MM.1S (cell line): ENCODE measurements at regions not wholly inside any gene's neighbourhood (a gene's known extent, or its start where the extent isn't known, plus 50 kb on each side); places are given as distances from the start of the nearest gene placed in this dataset.

ENCODE experiments used
- DNase-seq: peaks from one replicate; pipeline ENCODE4 v3.0.0-alpha.2; 2015
- H2AFZ ChIP-seq: fragments of 300-600 bp; sonication (generic); 2 replicates; pipeline ENCODE4 v1.6.0; 2016; ENCODE audit warnings: antibody characterized with exemption, low read length
- H3F3A ChIP-seq: fragments of 300-600 bp; sonication (generic); 2 replicates; pipeline ENCODE4 v1.6.1; 2016; ENCODE audit warnings: mild to moderate bottlenecking, antibody characterized with exemption, low read length, moderate library complexity, mixed read lengths; ENCODE audit not compliant: insufficient read depth
- H3K27ac ChIP-seq: fragments of 300-600 bp; sonication (generic); 2 replicates; pipeline ENCODE4 v1.5.1; 2016; ENCODE audit warnings: mild to moderate bottlenecking, low read length
- H3K27me3 ChIP-seq: fragments of 300-600 bp; sonication (generic); replicated peaks from 2 replicates; pipeline ENCODE4 v1.6.0; 2016; ENCODE audit warnings: low read length; ENCODE audit not compliant: insufficient read depth
- H3K36me3 ChIP-seq: fragments of 300-600 bp; sonication (generic); replicated peaks from 2 replicates; pipeline ENCODE4 v1.6.1; 2016; ENCODE audit warnings: mild to moderate bottlenecking, low read length, mixed read lengths; ENCODE audit not compliant: insufficient read depth
- H3K4me1 ChIP-seq: fragments of 300-600 bp; sonication (generic); 2 replicates; pipeline ENCODE4 v1.6.1; 2016; ENCODE audit warnings: low read length, mixed read lengths
- H3K4me2 ChIP-seq: fragments of 300-600 bp; sonication (generic); 2 replicates; pipeline ENCODE4 v1.6.0; 2016; ENCODE audit warnings: low read depth, low read length
- H3K4me3 ChIP-seq: fragments of 300-600 bp; sonication (generic); 2 replicates; pipeline ENCODE4 v1.5.1; 2016; ENCODE audit warnings: low read length, mixed read lengths
- H3K79me2 ChIP-seq: fragments of 300-600 bp; sonication (generic); 2 replicates; pipeline ENCODE4 v1.6.1; 2016; ENCODE audit warnings: mixed run types, low read length, mixed read lengths
- H3K9ac ChIP-seq: fragments of 300-600 bp; sonication (generic); 2 replicates; pipeline ENCODE4 v1.6.1; 2016; ENCODE audit warnings: low read length, mixed read lengths
- H3K9me2 ChIP-seq: fragments of 300-600 bp; sonication (generic); replicated peaks from 2 replicates; pipeline ENCODE4 v1.6.1; 2016; ENCODE audit warnings: mild to moderate bottlenecking, low read length, mixed read lengths; ENCODE audit not compliant: insufficient read depth
- H3K9me3 ChIP-seq: fragments of 300-600 bp; sonication (generic); replicated peaks from 2 replicates; pipeline ENCODE4 v1.6.1; 2016; ENCODE audit warnings: mild to moderate bottlenecking, low read length, mixed read lengths; ENCODE audit not compliant: insufficient read depth
- H4K20me1 ChIP-seq: fragments of 300-600 bp; sonication (generic); 2 replicates; pipeline ENCODE4 v1.6.1; 2016; ENCODE audit warnings: mild to moderate bottlenecking, low read length, moderate library complexity, mixed read lengths; ENCODE audit not compliant: insufficient read depth
- CTCF ChIP-seq: fragments of 300-600 bp; sonication (generic); IDR thresholded peaks from 2 replicates; pipeline ENCODE4 v1.5.1; 2016; ENCODE audit warnings: antibody characterized with exemption, low read length, mixed read lengths
- EZH2 ChIP-seq: fragments of 300-600 bp; sonication (generic); optimal IDR thresholded peaks from 2 replicates; pipeline ENCODE3; 2017; ENCODE audit warnings: low read depth, mild to moderate bottlenecking, antibody characterized with exemption, low read length, mixed read lengths
- EZH2phosphoT487 ChIP-seq: fragments of 300-600 bp; sonication (generic); IDR thresholded peaks from 2 replicates; pipeline ENCODE4 v1.6.1; 2018; ENCODE audit warnings: antibody characterized with exemption, low read length

GRCh38 chr2:19214682-19215391 lies 143.6 kb downstream of the OSR1 start:
- Histone ChIP-seq H3K27ac (no peak overlapping the region), H3K9ac (no peak overlapping the region), H3K4me3 (no peak overlapping the region), H2AFZ (no peak overlapping the region), H3K79me2 (no peaks in the 10 kb centered on the region), H4K20me1 (no peaks in the 10 kb centered on the region), H3K4me1 (no peaks in the 10 kb centered on the region), H3K27me3 (no peaks in the 10 kb centered on the region), H3K9me3 (no peaks in the 10 kb centered on the region), H3K9me2 (no peaks in the 10 kb centered on the region), H3K4me2 (no peak overlapping the region), H3F3A (no peaks in the 10 kb centered on the region), H3K36me3 (no peaks in the 10 kb centered on the region)
- no peak for DNase-seq
- TF ChIP-seq CTCF (no peak), EZH2phosphoT487 (no peak), EZH2 (no peak)

- no peaks in the 10 kb centered on the region for H3K36me3 ChIP-seq
- no peak for DNase-seq
- no peak overlapping the region for H3K9ac ChIP-seq
- H3K4me1 ChIP-seq = no peaks in the 10 kb centered on the region
- H3K4me3 ChIP-seq = no peak overlapping the region
- no peaks in the 10 kb centered on the region for H3F3A ChIP-seq
- H3K9me3 ChIP-seq = no peaks in the 10 kb centered on the region
- no peak overlapping the region for H2AFZ ChIP-seq
- H3K4me2 ChIP-seq = no peak overlapping the region
- H4K20me1 ChIP-seq = no peaks in the 10 kb centered on the region
- no peaks in the 10 kb centered on the region for H3K27me3 ChIP-seq
- TF ChIP-seq EZH2 (no peak), CTCF (no peak), EZH2phosphoT487 (no peak)
- no peaks in the 10 kb centered on the region for H3K9me2 ChIP-seq
- H3K79me2 ChIP-seq = no peaks in the 10 kb centered on the region
- H3K27ac ChIP-seq = no peak overlapping the region
These were observed 148.7 kb downstream of the OSR1 start for GRCh38 chr2:19209575-19210341.

GRCh38 chr2:19208479-19209199 lies 149.8 kb downstream of the OSR1 start:
- Histone ChIP-seq H3K4me2 (no peak overlapping the region), H3K27ac (no peak overlapping the region), H3K27me3 (no peaks in the 10 kb centered on the region), H3K9ac (no peak overlapping the region), H3K4me1 (no peaks in the 10 kb centered on the region), H3K9me2 (no peaks in the 10 kb centered on the region), H3K36me3 (no peaks in the 10 kb centered on the region), H3K9me3 (no peaks in the 10 kb centered on the region), H4K20me1 (no peaks in the 10 kb centered on the region), H2AFZ (no peak overlapping the region), H3K79me2 (no peaks in the 10 kb centered on the region), H3K4me3 (no peak overlapping the region), H3F3A (no peaks in the 10 kb centered on the region)
- DNase-seq = no peak
- TF ChIP-seq EZH2phosphoT487 (no peak), CTCF (no peak), EZH2 (no peak)
